SU-DHL-6 (cell line): ENCODE measurements at regions not wholly inside any gene's neighbourhood (a gene's known extent, or its start where the extent isn't known, plus 50 kb on each side); places are given as distances from the start of the nearest gene placed in this dataset.

ENCODE experiments used
- H2AFZ ChIP-seq: fragments of 200-600 bp; sonication (generic); 2 replicates; pipeline ENCODE4 v1.6.1; 2014; ENCODE audit warnings: low read depth, mild to moderate bottlenecking, moderate library complexity, mixed read lengths, antibody characterized with exemption, low read length; ENCODE audit not compliant: severe bottlenecking
- H3F3A ChIP-seq: fragments of 200-600 bp; shearing (Covaris generic); 2 replicates; pipeline ENCODE4 v1.6.0; 2016; ENCODE audit warnings: antibody characterized with exemption, mild to moderate bottlenecking; ENCODE audit not compliant: insufficient read depth
- H3K27ac ChIP-seq: fragments of 200-600 bp; sonication (generic); 2 replicates; pipeline ENCODE4 v1.5.1; 2016; ENCODE audit warnings: low read depth, mild to moderate bottlenecking, low read length, moderate library complexity, mixed read lengths
- H3K27me3 ChIP-seq: fragments of 200-600 bp; sonication (generic), shearing (Covaris generic); 2 replicates; pipeline ENCODE4 v1.6.0; 2014; ENCODE audit warnings: mild to moderate bottlenecking, low read length
- H3K36me3 ChIP-seq: fragments of 200-600 bp; sonication (generic); 2 replicates; pipeline ENCODE4 v1.6.1; 2014; ENCODE audit warnings: mild to moderate bottlenecking, low read length, mixed read lengths
- H3K4me2 ChIP-seq: fragments of 300-600, 200-600 bp; shearing (Covaris generic), sonication (generic); 2 replicates; pipeline ENCODE4 v1.6.0; 2014; ENCODE audit warnings: low read length, low read depth, mild to moderate bottlenecking; ENCODE audit not compliant: poor library complexity, severe bottlenecking
- H3K4me3 ChIP-seq: fragments of 200-600 bp; sonication (generic); 2 replicates; pipeline ENCODE4 v1.5.1; 2014; ENCODE audit warnings: antibody characterized with exemption, low read length, mild to moderate bottlenecking, mixed read lengths; ENCODE audit not compliant: insufficient read depth, poor library complexity, severe bottlenecking
- H3K79me2 ChIP-seq: fragments of 200-600 bp; sonication (generic); 2 replicates; pipeline ENCODE4 v1.6.1; 2014; ENCODE audit warnings: mild to moderate bottlenecking, low read length, moderate library complexity; ENCODE audit not compliant: insufficient read depth
- H3K9ac ChIP-seq: fragments of 200-600 bp; sonication (generic); 2 replicates; pipeline ENCODE4 v1.7.0; 2014; ENCODE audit warnings: mild to moderate bottlenecking, low read length
- H3K9me2 ChIP-seq: fragments of 200-600 bp; sonication (generic); replicated peaks from 2 replicates; pipeline ENCODE4 v1.6.1; 2014; ENCODE audit warnings: low read length; ENCODE audit not compliant: insufficient read depth
- H3K9me3 ChIP-seq: fragments of 200-600 bp; sonication (generic); 2 replicates; pipeline ENCODE4 v1.6.1; 2014; ENCODE audit warnings: low read length, mixed read lengths; ENCODE audit not compliant: insufficient read depth
- H4K20me1 ChIP-seq: fragments of 200-600 bp; sonication (generic); 2 replicates; pipeline ENCODE4 v1.6.1; 2014; ENCODE audit warnings: low read depth, mild to moderate bottlenecking, antibody characterized with exemption, low read length, moderate library complexity, mixed read lengths
- EZH2phosphoT487 ChIP-seq: fragments of 200-600 bp; sonication (generic), shearing (Covaris generic); conservative IDR thresholded peaks from 2 replicates; pipeline ENCODE4 v1.6.1; 2018; ENCODE audit warnings: mild to moderate bottlenecking, antibody characterized with exemption, low read length, moderate library complexity, mixed read lengths
- TF ChIP-seq, protein P1 (sequence below): fragments of 200-600 bp; sonication (generic); IDR thresholded peaks from one replicate; pipeline ENCODE4 v1.5.1; 2017; ENCODE audit warnings: antibody characterized with exemption, mild to moderate bottlenecking, low read length, moderate library complexity; ENCODE audit not compliant: insufficient read depth, poor library complexity, severe bottlenecking

DNA sequence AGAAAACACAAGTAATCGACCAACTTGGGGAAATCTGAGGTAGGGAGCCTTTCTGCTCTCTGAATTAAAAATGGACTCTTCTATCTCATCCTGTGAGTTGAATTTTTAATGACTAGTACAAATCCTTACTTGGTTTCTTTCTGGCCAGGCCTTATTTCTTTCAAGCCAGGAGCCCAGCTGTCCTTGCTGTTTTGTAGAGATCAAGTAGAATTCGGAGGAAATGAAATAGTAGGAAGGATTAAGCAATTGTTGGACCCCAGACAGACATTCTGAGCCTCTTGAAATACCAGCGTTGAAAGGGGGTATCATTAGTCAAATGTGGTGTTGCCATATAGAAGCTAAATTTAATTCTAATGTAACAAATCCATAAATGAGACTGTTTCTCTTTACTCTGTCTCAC lies 53.7 kb upstream of the SMIM15 start:
- Histone ChIP-seq H3K27me3 (no peaks in the 10 kb centered on the region), H2AFZ (no peak overlapping the region), H3K36me3 (no peaks in the 10 kb centered on the region), H3K4me3 (no peak overlapping the region), H3K27ac (no peak overlapping the region), H3K9me3 (no peaks in the 10 kb centered on the region), H3K9ac (no peak overlapping the region), H3K9me2 (no peaks in the 10 kb centered on the region), H3F3A (no peaks in the 10 kb centered on the region), H3K4me2 (no peak overlapping the region), H4K20me1 (no peaks in the 10 kb centered on the region), H3K79me2 (no peaks in the 10 kb centered on the region)
- TF ChIP-seq, protein P1, sequence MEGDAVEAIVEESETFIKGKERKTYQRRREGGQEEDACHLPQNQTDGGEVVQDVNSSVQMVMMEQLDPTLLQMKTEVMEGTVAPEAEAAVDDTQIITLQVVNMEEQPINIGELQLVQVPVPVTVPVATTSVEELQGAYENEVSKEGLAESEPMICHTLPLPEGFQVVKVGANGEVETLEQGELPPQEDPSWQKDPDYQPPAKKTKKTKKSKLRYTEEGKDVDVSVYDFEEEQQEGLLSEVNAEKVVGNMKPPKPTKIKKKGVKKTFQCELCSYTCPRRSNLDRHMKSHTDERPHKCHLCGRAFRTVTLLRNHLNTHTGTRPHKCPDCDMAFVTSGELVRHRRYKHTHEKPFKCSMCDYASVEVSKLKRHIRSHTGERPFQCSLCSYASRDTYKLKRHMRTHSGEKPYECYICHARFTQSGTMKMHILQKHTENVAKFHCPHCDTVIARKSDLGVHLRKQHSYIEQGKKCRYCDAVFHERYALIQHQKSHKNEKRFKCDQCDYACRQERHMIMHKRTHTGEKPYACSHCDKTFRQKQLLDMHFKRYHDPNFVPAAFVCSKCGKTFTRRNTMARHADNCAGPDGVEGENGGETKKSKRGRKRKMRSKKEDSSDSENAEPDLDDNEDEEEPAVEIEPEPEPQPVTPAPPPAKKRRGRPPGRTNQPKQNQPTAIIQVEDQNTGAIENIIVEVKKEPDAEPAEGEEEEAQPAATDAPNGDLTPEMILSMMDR, result no peak
- no peak for TF ChIP-seq EZH2phosphoT487

DNA sequence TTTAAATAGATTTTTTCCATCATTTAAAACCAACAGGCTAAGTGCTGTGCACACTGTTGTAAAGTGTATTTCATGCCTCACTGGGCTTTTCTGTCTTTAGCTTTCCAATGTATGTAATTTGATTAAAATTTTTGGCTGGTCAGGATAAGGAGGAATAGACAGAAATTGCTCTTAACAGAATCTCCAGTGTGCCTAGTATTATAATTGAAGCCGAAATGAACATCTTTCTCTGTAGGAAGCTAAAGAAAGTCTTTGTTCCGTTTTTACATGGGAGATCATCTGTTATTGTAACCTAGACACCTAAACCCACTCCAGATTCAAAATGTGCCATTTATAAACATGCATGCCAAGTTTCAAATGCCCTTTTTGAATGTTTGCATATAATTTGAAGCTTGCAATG lies 54.5 kb upstream of the SMIM15 start:
- Histone ChIP-seq H3K27ac (no peak overlapping the region), H3K9ac (no peak overlapping the region), H2AFZ (no peak overlapping the region), H3K9me2 (no peaks in the 10 kb centered on the region), H3K9me3 (no peaks in the 10 kb centered on the region), H3K27me3 (no peaks in the 10 kb centered on the region), H3K4me3 (no peak overlapping the region), H3K79me2 (no peaks in the 10 kb centered on the region), H3F3A (no peaks in the 10 kb centered on the region), H3K4me2 (no peak overlapping the region), H3K36me3 (no peaks in the 10 kb centered on the region), H4K20me1 (no peaks in the 10 kb centered on the region)
- TF ChIP-seq, protein P1, result no peak
- no peak for TF ChIP-seq EZH2phosphoT487

DNA sequence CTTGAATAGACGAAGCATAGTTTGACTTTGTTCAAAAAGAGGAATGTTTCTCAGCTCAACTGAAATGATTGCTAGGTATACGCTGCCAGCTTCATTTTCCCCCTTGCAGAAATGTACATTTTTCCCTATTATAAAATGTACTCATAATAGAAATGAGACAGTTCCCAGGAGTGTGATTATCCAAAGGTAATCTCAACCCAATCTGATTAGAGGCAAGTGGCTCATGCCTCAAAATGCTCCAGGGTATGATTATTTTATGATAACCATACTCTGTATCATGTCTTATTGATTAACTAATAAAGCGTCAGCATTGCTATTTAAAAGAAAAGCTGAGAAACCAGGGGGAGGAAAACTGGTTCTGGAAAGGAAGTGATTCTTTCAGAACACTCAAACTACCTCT lies 54.9 kb upstream of the SMIM15 start:
- H3K9ac ChIP-seq, result no peak overlapping the region
- no peaks in the 10 kb centered on the region for H3K9me2 ChIP-seq
- H3K9me3 ChIP-seq, result no peaks in the 10 kb centered on the region
- H4K20me1 ChIP-seq, result no peaks in the 10 kb centered on the region
- no peak overlapping the region for H2AFZ ChIP-seq
- H3K4me2 ChIP-seq, result no peak overlapping the region
- no peaks in the 10 kb centered on the region for H3F3A ChIP-seq
- H3K27ac ChIP-seq, result no peak overlapping the region
- H3K79me2 ChIP-seq, result no peaks in the 10 kb centered on the region
- H3K27me3 ChIP-seq, result no peaks in the 10 kb centered on the region
- H3K36me3 ChIP-seq, result no peaks in the 10 kb centered on the region
- TF ChIP-seq, protein P1, result no peak
- no peak for TF ChIP-seq EZH2phosphoT487
- no peak overlapping the region for H3K4me3 ChIP-seq

DNA sequence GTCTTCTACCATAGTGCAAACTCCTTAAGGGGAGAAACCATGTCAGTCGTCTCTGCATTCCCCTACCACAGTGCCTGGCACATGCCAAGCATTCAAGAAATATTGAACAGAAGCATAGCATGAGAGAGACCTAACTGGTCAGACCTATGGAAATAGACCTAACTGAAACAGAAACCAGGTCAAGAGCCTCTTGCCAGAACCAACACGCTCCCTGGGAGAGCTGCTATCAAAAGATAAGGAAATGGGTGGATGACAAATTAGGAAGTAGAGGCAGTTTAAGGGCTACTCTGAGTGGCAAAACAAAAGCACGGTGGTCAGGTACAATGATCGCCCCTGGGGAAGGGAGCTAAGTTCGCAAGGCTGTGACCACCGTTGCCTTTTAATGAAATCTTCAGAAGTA lies 66.0 kb upstream of the SMIM15 start:
- Histone ChIP-seq H3F3A (no peaks in the 10 kb centered on the region), H3K27ac (no peak overlapping the region), H3K4me2 (no peak overlapping the region), H4K20me1 (no peaks in the 10 kb centered on the region), H3K4me3 (no peak overlapping the region), H3K9me3 (no peaks in the 10 kb centered on the region), H2AFZ (no peak overlapping the region), H3K27me3 (no peaks in the 10 kb centered on the region), H3K9me2 (no peaks in the 10 kb centered on the region), H3K36me3 (no peaks in the 10 kb centered on the region), H3K79me2 (no peaks in the 10 kb centered on the region), H3K9ac (no peak overlapping the region)
- no peak for TF ChIP-seq EZH2phosphoT487
- TF ChIP-seq, protein P1, result no peak
